ENCODE measurements at regions not wholly inside any gene's neighbourhood (a gene's known extent, or its start where the extent isn't known, plus 50 kb on each side); places are given as distances from the start of the nearest gene placed in this dataset.
"Not testable (repeated sequence)": the region's sequence is repeated elsewhere in the genome, so short reads cannot be mapped to it uniquely, and the experiment has no call there.

- not testable (repeated sequence) for TF ChIP-seq POLR2A (IDR thresholded peaks at IDR 0.05; ENCODE audit: extremely low read depth, insufficient read length); CTCF (IDR thresholded peaks at IDR 0.05; ENCODE audit: low read depth, low read length)
Measured at GRCh38 chr10:121382029-121382520, 216.2 kb downstream of the FGFR2 start.
